T-cell (primary cell): ENCODE measurements at regions not wholly inside any gene's neighbourhood (a gene's known extent, or its start where the extent isn't known, plus 50 kb on each side); places are given as distances from the start of the nearest gene placed in this dataset.

Experiments
- ATAC-seq, 4 experiments: fragments of 200-7000 bp in 3 of 4; fragments of 150-1000 bp in 1 of 4; cut with Tn5 transposase; replicated peaks in 1 of 4; 1 replicate in 3 of 4; 2 replicates in 1 of 4; pipeline ENCODE4 v1.10.0; 2021; ENCODE audit warnings: moderate library complexity in 3 of 4, mild to moderate bottlenecking in 2 of 4, moderate number of reproducible peaks in 1 of 4
- CTCF ChIA-PET, 2 donors: fragments of 300-600 bp; sonication (Branson Sonifier 250); formaldehyde crosslinking; loops; one replicate each; lab custom pipeline; 2022; ENCODE audit warnings: antibody characterized with exemption in 2 of 2; lab: Charles Lee
- POLR2A ChIA-PET, 2 donors: fragments of 300-600 bp; sonication (Branson Sonifier 250); formaldehyde crosslinking; loops; one replicate each; lab custom pipeline; 2022; ENCODE audit warnings: antibody characterized with exemption in 2 of 2; lab: Charles Lee
- DNase-seq, 35 experiments: peaks; one replicate each; pipeline versions ENCODE4 v3.0.0 to v3.0.0-alpha.2; 2013 to 2023
- H3K27ac ChIP-seq: one replicate; pipeline ENCODE4 v1.5.1; 2013; ENCODE audit warnings: low read length
- H3K27me3 ChIP-seq, 2 experiments: replicated peaks in 1 of 2; 1 replicate in 1 of 2; 2 replicates in 1 of 2; pipeline versions ENCODE4 v1.6.1 to v1.7.0; 2013; ENCODE audit warnings: low read length in 1 of 2, mixed read lengths in 1 of 2; ENCODE audit not compliant: control insufficient read depth in 2 of 2, insufficient read depth in 2 of 2; ENCODE audit errors: extremely low read depth in 1 of 2
- H3K36me3 ChIP-seq, 2 donors: 1 replicate in 1 of 2; 2 replicates in 1 of 2; pipeline versions ENCODE4 v1.6.1 to v1.7.0; 2013; ENCODE audit warnings: low read length in 1 of 2; ENCODE audit not compliant: control insufficient read depth in 2 of 2, insufficient read depth in 1 of 2; ENCODE audit errors: extremely low read depth in 1 of 2
- H3K4me1 ChIP-seq, 2 experiments: 1 replicate in 1 of 2; 2 replicates in 1 of 2; pipeline versions ENCODE4 v1.6.1 to v1.7.0; 2013; ENCODE audit warnings: low read length in 2 of 2, mixed read lengths in 1 of 2; ENCODE audit not compliant: insufficient read depth in 2 of 2, control insufficient read depth in 1 of 2; ENCODE audit errors: extremely low read depth in 1 of 2
- H3K4me3 ChIP-seq, 2 donors: 1 replicate in 1 of 2; 2 replicates in 1 of 2; pipeline versions ENCODE4 v1.5.1 to v1.7.0; 2013; ENCODE audit warnings: mild to moderate bottlenecking in 2 of 2, low read length in 1 of 2, moderate library complexity in 1 of 2; ENCODE audit not compliant: control insufficient read depth in 1 of 2; ENCODE audit errors: extremely low read depth in 1 of 2
- H3K9me3 ChIP-seq: 2 replicates; pipeline ENCODE4 v1.7.0; 2013
- H3K27ac Mint-ChIP-seq, 2 donors: one replicate each; pipeline ENCODE4 v1.8.0; 2020 to 2021; ENCODE audit warnings: mild to moderate bottlenecking in 2 of 2, mixed read lengths in 2 of 2
- H3K27me3 Mint-ChIP-seq, 2 donors: one replicate each; pipeline ENCODE4 v1.8.0; 2021 to 2022; ENCODE audit warnings: mixed read lengths in 2 of 2
- H3K36me3 Mint-ChIP-seq: one replicate; pipeline ENCODE4 v1.8.0; 2021; ENCODE audit warnings: mixed read lengths
- H3K4me1 Mint-ChIP-seq, 3 donors: one replicate each; pipeline ENCODE4 v1.8.0; 2020 to 2022; ENCODE audit warnings: mixed read lengths in 3 of 3, mild to moderate bottlenecking in 1 of 3
- H3K4me3 Mint-ChIP-seq, 3 donors: one replicate each; pipeline ENCODE4 v1.8.0; 2020 to 2022; ENCODE audit warnings: mild to moderate bottlenecking in 3 of 3, mixed read lengths in 3 of 3, moderate library complexity in 3 of 3
- H3K9me3 Mint-ChIP-seq, 3 donors: one replicate each; pipeline ENCODE4 v1.8.0; 2020 to 2022; ENCODE audit warnings: mixed read lengths in 3 of 3
- WGBS: methylation state at CpG from one replicate; pipeline ENCODE4 v1.1.5; 2013; ENCODE audit warnings: missing lambda C conversion rate; ENCODE audit not compliant: insufficient coverage; 5-methylcytosine and 5-hydroxymethylcytosine counted together

- H3K4me3 ChIP-seq: no peak overlapping the region
- H3K36me3 Mint-ChIP-seq: no peaks in the 10 kb centered on the region
- ATAC-seq: no peak
- H3K9me3 ChIP-seq: no peaks in the 10 kb centered on the region
- no peak overlapping the region for H3K4me3 Mint-ChIP-seq
- no peaks in the 10 kb centered on the region for H3K9me3 Mint-ChIP-seq
- no CpG with 5 or more reads among the region's 1 CpG for WGBS
- no peak overlapping the region for H3K27ac ChIP-seq
- CTCF ChIA-PET: no interaction called here
- H3K27ac Mint-ChIP-seq: no peak overlapping the region
- H3K27me3 Mint-ChIP-seq: peaks cover 0 to 10% of the 10 kb centered on the region in 2 donors
- no peak for DNase-seq
- no peaks in the 10 kb centered on the region for H3K4me1 ChIP-seq
- POLR2A ChIA-PET: no interaction called here
- H3K27me3 ChIP-seq: no peaks in the 10 kb centered on the region
- peaks cover 0 to 4% (median 3%) of the 10 kb centered on the region in 3 donors for H3K4me1 Mint-ChIP-seq
- H3K36me3 ChIP-seq: no peaks in the 10 kb centered on the region
These were observed 637.4 kb downstream of the ZNF674 start for GRCh38 chrX:45907786-45908185.

DNA sequence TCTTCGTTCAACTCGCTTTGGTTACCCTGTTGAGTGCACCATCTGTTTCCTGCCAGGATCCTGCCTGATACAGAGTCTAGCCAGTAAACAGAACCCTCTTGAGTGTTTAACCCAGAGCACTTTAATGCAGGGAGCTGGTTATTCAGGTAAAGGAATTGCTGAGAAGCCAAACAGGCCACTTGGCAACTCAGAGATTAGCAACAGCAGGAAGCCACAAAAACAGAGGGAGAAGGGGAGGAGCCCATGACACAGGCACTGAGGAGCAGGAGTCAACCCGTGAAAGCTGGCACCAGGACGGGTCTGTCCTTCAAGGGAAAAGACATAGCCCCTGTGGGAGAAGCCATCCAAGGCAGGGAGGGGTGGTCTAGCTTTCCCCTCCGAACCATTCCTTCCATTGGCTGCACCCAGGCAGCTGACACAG, 641.4 kb downstream of the ZNF674 start:
- Mint-ChIP-seq H3K9me3 (no peaks in the 10 kb centered on the region), H3K4me1 (peaks cover 0 to 4% (median 3%) of the 10 kb centered on the region in 3 donors), H3K27ac (no peak overlapping the region), H3K4me3 (no peak overlapping the region), H3K36me3 (no peaks in the 10 kb centered on the region), H3K27me3 (peaks cover 0 to 12% of the 10 kb centered on the region in 2 donors)
- H3K27ac ChIP-seq: no peak overlapping the region
- WGBS: no CpG with 5 or more reads among the region's 5 CpGs
- CTCF ChIA-PET: interaction anchor here in 1 of 2 donors (0.6 kb wide), 1 partner anchor 100 kb away, joined by 3 read pairs; no protein-coding TSS in a partner anchor
- no peaks in the 10 kb centered on the region for H3K9me3 ChIP-seq
- H3K4me3 ChIP-seq: no peak overlapping the region
- POLR2A ChIA-PET: no interaction called here
- H3K4me1 ChIP-seq: no peaks in the 10 kb centered on the region
- peaks cover 0 to 2% of the 10 kb centered on the region in 2 experiments for H3K27me3 ChIP-seq
- ATAC-seq (no peak), DNase-seq (no peak)
- no peaks in the 10 kb centered on the region for H3K36me3 ChIP-seq

- Histone ChIP-seq H3K4me1 (no peaks in the 10 kb centered on the region), H3K27ac (no peak overlapping the region), H3K36me3 (no peaks in the 10 kb centered on the region), H3K9me3 (no peaks in the 10 kb centered on the region), H3K27me3 (peaks cover 0 to 2% of the 10 kb centered on the region in 2 experiments), H3K4me3 (no peak overlapping the region)
- POLR2A ChIA-PET: interaction anchor here in 1 of 2 donors (0.7 kb wide), 1 partner anchor 916 kb away, joined by 6 read pairs; no protein-coding TSS in a partner anchor
- ATAC-seq (no peak), DNase-seq (no peak)
- Mint-ChIP-seq H3K9me3 (no peaks in the 10 kb centered on the region), H3K4me3 (no peak overlapping the region), H3K27ac (no peak overlapping the region), H3K4me1 (peaks cover 0 to 4% (median 3%) of the 10 kb centered on the region in 3 donors), H3K36me3 (no peaks in the 10 kb centered on the region), H3K27me3 (peaks cover 0 to 8% of the 10 kb centered on the region in 2 donors)
- WGBS: 90% methylated on average over 4 of the region's 9 CpGs
- CTCF ChIA-PET: no interaction called here
These were observed 644.2 kb downstream of the ZNF674 start for GRCh38 chrX:45900766-45901615.

- no peaks in the 10 kb centered on the region for H3K27me3 ChIP-seq
- no peak overlapping the region for H3K27ac ChIP-seq
- ChIA-PET CTCF (no interaction called here), POLR2A (no interaction called here)
- Mint-ChIP-seq H3K9me3 (no peaks in the 10 kb centered on the region), H3K27me3 (peaks cover 0 to 8% of the 10 kb centered on the region in 2 donors), H3K27ac (no peak overlapping the region), H3K4me3 (no peak overlapping the region), H3K36me3 (no peaks in the 10 kb centered on the region), H3K4me1 (no peaks in the 10 kb centered on the region)
- WGBS: no CpG with 5 or more reads among the region's 4 CpGs
- no peak for DNase-seq
- no peaks in the 10 kb centered on the region for H3K9me3 ChIP-seq
- no peaks in the 10 kb centered on the region for H3K36me3 ChIP-seq
- no peak for ATAC-seq
- no peak overlapping the region for H3K4me3 ChIP-seq
- H3K4me1 ChIP-seq: no peaks in the 10 kb centered on the region
These were observed 650.2 kb downstream of the ZNF674 start for GRCh38 chrX:45894864-45895645.

DNA sequence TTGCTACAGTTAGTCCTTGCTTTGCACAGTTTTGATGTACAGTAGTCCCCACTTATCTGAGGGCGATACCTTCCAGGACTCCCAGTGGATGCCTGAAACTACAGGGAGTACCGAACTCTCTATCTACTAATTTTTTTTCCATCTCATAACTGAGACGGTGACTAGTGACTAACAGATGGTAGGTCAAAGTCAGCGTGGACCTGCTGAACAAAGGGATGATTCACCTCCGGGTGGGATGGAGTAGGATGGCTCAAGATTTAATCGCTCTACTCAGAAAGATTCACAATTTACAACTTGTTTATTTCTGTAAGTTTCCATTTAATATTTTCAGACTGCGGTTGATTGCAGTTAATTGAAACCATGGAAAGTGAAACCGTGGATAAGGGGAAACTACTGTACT, 655.8 kb downstream of the ZNF674 start:
- Mint-ChIP-seq H3K36me3 (no peaks in the 10 kb centered on the region), H3K27ac (no peak overlapping the region), H3K4me1 (no peaks in the 10 kb centered on the region), H3K4me3 (no peak overlapping the region), H3K27me3 (peaks cover 0 to 4% of the 10 kb centered on the region in 2 donors), H3K9me3 (no peaks in the 10 kb centered on the region)
- ATAC-seq (no peak), DNase-seq (no peak)
- no peak overlapping the region for H3K27ac ChIP-seq
- H3K9me3 ChIP-seq: no peaks in the 10 kb centered on the region
- POLR2A ChIA-PET: no interaction called here
- H3K36me3 ChIP-seq: no peaks in the 10 kb centered on the region
- no peak overlapping the region for H3K4me3 ChIP-seq
- no peaks in the 10 kb centered on the region for H3K4me1 ChIP-seq
- no peaks in the 10 kb centered on the region for H3K27me3 ChIP-seq
- CTCF ChIA-PET: no interaction called here
- WGBS: no CpG with 5 or more reads among the region's 8 CpGs

- ChIA-PET CTCF (no interaction called here), POLR2A (no interaction called here)
- no peak overlapping the region for H3K4me3 ChIP-seq
- no peak overlapping the region for H3K4me3 Mint-ChIP-seq
- no peaks in the 10 kb centered on the region for H3K27me3 ChIP-seq
- ATAC-seq (no peak), DNase-seq (no peak)
- H3K9me3 ChIP-seq: no peaks in the 10 kb centered on the region
- H3K36me3 ChIP-seq: no peaks in the 10 kb centered on the region
- H3K9me3 Mint-ChIP-seq: no peaks in the 10 kb centered on the region
- H3K4me1 ChIP-seq: no peaks in the 10 kb centered on the region
- no peak overlapping the region for H3K27ac Mint-ChIP-seq
- no peaks in the 10 kb centered on the region for H3K4me1 Mint-ChIP-seq
- H3K36me3 Mint-ChIP-seq: no peaks in the 10 kb centered on the region
- H3K27me3 Mint-ChIP-seq: peaks cover 0 to 4% of the 10 kb centered on the region in 2 donors
- no peak overlapping the region for H3K27ac ChIP-seq
These were observed 656.7 kb downstream of the ZNF674 start for GRCh38 chrX:45888518-45888917.
